ENCODE measurements at regions not wholly inside any gene's neighbourhood (a gene's known extent, or its start where the extent isn't known, plus 50 kb on each side); places are given as distances from the start of the nearest gene placed in this dataset.
A peak's percentile ranks its signal among the peaks of the same experiment; 100 is the strongest.
"Not testable (repeated sequence)": the region's sequence is repeated elsewhere in the genome, so short reads cannot be mapped to it uniquely, and the experiment has no call there.

DNA sequence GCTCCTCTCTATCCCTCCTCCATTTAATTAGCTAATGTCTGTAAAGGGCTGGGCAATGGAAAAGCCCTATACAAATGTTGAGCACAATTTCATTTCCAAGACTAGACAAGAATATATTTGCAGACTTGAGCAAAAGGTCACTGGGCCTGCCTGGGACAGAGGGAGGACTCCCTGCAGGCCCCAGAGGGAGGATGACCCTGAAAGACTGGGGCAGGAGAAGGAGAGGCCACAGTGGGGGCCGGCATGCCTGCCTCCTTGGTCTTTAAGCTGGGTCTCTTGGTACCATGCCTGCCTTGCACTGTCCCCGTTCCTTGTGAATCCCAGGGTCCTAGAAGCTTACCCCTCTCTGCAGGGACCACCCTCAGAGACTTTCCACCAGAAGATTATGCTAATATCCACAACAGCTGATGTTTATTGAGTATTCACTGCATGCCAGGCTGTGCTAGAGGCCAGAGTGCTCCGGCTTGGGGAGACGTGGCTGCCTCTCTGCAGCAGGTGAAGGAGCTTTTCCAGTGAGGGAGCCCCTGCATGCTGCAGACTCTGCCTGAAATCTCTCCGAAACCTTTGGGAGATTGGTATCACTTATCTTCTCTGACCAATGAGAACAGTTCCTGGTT is 72.7 kb upstream of the HSPA9 start:
- DNase-seq (ENCODE audit: low read depth) = no peak

DNA sequence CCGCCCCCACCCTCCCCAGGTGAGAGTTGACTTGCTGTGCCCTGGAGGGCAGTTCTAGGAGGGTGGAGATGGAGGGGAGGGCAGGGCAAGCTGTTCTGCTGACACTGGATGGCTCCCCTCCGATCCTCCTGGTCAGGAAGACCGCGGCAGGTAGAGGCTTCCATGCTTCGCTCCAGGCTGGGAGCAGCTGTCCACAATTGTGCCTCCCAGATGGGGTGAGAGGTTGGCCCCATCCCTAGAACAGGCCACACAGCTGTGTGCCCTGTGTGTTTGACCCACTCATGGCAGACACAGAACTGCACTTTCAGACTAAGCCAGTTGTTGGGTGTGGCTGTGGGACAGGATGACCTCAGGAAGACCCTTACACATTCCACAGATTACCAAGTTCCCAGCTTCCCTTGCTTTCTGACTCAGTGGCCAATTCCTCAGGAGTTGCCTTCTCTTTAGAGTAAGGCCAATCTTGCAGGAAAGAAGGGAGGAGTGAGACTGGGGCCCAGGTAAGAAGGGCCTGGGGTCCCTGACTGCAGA is 72.1 kb upstream of the HSPA9 start:
- no peak for DNase-seq (ENCODE audit: low read depth)

DNA sequence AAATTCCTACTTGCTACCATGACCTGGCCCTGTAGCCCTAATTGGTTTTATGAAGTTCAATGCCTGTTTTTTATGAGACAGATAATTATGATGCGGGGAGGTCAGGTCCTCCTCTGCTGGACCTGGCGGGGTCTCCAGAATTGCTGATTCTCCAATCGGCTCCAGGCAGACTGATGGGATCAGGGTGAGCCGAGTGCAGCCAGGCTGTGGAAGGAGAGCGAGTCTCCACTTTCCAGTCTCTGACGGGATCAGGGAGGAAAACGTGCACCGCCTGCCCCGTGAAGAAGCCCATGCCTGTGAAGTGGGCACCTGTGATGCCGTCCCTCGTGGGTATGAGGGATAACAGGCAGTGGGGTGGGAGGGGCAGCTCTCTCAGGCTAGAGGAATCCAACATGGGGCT is 71.5 kb upstream of the HSPA9 start:
- no peak for DNase-seq (ENCODE audit: low read depth)

DNA sequence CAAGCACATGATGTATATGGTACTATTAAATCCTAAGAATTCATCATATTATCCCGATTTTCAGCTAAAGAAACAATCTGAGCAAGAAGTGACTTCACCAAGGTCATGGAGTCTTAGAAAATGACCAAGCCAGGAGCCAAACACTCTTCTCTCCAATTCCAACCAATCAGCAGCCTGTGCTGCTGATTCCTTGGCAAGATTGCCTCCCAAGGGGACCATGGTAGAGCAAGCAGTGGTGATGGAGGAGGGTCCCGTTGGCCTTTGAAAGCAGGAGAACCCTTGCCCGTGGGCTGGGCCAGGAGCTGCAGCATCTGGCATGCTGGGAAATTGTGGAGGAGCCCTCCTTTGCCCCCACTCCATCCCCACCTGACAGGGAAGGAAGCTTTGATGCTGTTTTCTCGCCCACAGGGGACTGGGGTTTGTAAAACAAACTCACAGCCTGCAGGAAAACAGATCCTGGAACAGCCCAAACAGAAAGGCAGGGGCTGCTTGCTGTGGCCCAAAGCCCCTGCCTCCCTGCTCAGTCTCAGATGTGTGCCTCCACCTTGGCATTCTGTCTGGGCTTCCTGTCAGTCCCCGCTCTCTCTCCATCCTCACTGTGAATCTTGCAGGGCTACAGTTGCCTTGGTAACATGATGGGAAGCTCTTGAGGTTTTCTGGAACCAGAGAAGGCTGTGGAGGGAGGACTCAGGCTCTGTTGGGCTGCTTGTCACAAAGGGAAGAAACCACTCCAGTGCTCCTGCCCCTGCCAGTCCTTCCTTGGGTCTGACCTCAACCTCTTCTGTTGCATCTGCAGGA is 70.8 kb upstream of the HSPA9 start:
- no peak for DNase-seq (ENCODE audit: low read depth)

DNA sequence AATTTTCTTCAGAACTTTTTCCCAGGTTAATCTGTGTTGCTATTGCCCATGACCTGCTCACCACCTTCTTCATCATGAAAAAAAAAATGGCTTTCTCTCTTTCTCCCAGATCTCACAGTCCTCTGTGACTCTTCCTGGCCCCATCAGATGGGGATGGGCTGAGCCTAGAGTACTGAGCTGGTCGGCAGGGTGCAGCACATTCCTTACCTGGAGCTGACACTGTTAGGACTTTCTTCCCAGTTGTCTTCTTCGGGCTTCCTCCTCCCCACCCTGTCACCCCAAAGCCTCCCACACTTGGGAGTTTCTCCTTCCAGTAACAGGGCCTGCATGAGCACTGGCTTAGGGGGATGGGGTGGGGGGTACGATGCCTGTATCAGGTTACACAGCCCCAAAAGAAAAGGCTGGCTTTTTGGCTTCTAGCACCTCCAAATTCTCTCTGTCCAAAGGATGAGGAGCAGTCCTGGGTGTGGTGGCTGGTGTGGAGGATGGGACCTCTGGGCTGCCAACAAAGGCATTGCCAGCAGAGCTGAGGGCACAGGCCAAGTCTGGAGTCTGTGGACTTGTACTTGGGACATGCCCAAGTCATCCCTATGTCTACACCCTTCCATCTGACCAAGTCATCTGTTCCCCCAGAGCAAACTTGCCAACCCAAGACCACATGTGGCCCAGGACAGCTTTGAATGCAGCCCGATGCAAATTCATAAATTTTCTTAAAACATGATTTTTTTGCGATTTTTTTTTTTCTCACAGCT is 68.0 kb upstream of the HSPA9 start:
- no peak for DNase-seq (ENCODE audit: low read depth)

DNA sequence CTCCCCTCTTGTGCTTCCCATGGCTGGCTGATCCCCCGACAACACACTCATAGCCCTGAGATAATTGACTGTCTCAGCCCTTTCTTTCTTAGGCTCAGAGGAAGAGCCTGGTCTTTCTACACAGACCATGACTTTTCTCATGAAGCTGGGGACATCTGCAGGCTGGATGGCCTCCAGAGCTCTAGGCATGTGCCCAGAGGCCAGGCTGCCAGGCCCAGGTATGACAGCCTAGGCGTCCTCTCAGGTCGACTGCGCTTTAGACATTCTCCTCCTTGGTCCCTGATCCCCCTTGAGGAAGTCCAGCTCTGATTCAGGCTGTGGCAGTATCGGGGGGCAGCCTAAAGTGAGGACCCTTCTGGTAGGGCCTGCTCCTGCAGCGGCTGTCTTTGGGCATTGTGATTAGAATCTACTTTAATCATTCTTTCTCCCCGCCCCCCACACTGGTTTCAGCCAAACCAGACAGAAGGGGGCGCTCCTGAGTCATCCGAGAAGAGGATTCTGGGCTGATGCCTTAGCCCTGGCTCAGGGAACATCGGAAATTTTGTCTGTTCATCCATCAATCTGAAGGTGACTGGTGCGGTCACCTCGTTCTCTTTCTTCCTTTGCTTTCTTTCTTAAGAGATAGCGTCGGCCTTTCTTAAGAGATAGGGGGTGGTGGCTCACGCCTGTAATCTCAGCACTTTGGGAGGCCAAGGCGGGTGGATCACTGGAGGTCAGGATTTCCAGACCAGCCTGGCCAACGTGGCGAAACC is 66.5 kb upstream of the HSPA9 start:
- no peak for DNase-seq (ENCODE audit: low read depth)

DNA sequence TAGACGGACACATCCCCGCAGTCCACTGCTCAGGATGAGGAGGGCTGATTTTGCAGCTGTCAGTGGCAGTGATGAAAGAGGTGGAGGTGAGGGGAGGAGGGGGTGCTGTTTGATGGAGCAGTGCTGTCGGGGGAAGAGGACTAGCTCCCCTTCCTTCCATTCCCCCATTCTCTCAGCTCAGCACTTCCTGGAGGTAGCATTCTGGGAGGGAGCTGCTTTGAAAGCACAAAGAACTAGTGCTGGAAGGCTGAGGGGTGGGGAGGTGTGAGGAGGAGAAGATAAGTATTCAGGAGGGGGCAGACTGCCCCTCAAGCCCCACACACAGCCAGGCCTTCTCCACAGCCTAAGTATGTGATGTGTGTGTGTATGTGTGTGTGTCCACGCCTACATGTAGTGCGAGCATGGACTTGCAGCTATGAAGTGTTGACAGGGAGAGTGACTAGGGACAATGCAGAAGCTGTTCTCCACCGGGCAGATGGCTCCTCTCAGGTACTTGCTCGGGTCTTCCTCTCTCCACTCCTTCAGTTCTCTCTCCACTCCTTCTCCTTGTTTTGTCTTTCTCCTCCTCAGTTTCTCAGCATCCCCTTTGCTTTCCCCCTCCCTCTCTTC is 65.5 kb upstream of the HSPA9 start:
- no peak for DNase-seq (ENCODE audit: low read depth)

DNA sequence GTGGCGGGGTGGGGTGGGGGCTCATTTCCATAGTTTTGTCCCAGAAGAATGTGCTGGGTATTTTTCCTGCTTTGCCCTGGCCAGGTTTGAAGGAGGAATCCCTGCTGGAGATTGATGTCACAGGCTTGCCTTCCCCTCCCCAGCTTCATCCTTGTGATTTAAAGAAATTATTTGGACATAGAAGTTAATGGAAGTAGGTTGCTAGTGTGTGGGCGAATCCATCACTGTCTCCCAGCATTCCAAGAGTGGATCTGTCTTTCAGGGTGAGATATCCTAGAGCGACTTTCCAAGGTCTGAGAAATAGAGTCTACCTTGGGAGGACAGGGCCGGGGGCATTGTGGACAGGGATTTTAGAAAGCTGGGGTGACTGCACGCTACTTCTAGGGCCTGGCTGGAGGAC is 64.9 kb upstream of the HSPA9 start:
- no peak for DNase-seq (ENCODE audit: low read depth)

DNA sequence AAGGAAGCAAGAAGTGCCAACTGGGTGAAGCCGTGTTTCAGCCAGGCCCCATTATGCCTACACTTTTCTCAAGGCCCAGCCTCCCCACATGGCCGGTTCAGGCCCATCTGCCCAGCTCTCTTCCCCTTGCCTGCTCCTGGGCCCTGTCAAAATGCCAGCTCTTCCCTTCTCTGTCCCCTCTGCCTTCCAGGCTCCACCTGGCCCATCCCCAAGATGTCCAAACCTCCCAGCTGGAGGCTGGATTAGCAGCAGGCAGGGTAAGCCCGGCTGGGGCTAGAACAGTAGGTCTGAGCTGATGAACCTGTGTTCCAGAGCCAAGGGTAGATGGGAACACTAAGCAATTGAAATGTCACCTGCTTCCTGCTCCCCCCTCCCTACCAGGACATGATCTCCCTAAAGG is 64.1 kb upstream of the HSPA9 start:
- DNase-seq (ENCODE audit: low read depth) = no peak

DNA sequence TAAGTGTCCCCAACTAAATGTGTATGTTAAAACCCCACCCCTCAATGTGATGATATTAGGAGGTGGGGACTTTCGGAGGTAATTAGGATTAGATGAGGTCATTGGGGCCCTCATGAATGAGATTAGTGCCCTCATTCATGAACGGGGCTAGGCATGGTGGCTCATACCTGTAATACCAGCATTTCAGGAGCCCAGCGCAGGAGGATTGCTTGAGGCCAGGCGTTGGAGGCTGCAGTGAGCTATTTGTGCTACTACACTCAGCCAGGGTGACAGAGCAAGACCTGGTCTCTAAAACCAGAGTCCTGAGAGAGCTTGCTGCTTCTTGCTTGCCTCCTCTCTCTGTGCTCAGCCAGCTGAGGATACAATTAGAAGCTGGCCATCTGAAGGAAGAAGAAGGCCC is 62.1 kb upstream of the HSPA9 start:
- DNase-seq (ENCODE audit: low read depth) = no peak

DNA sequence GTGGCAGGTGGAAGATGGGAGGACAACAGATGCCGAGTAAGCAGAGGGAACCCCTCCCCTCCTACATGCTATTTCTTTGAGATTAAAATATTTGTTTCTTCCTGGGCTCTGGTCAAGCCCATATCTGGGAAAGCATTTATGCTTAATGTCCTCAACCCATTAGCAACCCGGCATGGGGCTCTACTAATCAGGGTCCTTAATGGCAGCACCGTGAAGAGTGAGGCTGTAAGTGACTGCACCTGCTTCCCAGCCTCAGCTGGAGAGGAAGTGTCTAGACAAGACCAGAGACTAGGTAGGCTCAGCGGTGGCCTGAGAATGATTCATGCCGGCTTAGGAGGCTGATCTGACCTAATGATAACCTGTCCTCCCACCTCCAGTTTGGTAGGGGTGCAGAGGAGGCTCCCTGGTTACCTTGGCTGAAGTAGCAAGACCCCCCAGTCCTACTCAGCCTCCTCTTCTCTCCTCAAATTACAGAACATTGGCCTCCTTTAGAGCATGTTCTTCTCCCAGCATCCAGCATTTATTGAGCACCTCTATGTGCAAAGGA is 61.3 kb upstream of the HSPA9 start:
- no peak for DNase-seq (ENCODE audit: low read depth)

DNA sequence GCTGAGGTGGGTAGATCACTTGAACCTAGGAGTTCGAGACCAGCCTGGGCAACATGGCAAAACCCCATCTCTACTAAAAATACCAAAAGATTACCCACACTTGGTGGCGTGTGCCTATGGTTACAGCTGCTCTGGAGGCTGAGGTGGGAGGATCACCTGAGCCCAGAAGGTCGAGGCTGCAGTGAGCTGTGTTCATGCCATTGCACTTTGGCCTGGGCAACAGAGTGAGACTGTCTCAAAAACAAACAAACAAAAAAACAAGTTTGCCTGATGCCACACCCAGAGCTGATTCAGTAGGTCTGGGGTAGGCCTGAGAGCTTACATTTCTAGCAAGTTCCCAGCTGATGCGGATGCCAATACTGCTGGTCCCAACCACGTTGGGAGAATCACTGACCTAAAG is 60.5 kb upstream of the HSPA9 start:
- DNase-seq (ENCODE audit: low read depth) = no peak

DNA sequence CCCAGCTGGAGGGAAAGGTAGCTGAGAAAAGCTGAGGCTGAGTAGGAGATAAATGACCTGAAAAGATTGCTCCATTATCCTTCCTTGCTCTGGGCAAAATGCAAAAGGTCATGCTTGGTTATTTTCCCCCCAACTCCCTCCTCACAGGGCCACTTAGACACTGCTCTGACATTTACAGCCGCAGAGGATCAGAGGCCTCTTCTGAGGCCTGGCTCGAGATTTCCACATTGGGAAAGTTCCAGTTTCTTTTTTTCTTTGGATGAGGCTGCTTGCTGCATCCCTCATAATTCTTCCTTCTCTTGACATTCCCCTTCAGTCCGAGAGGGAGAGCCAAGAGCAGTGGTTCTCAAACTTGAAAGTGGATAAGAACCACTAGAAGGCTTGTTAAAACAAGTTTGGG is 60.1 kb upstream of the HSPA9 start:
- peak; percentile 18 for DNase-seq (ENCODE audit: low read depth)

DNA sequence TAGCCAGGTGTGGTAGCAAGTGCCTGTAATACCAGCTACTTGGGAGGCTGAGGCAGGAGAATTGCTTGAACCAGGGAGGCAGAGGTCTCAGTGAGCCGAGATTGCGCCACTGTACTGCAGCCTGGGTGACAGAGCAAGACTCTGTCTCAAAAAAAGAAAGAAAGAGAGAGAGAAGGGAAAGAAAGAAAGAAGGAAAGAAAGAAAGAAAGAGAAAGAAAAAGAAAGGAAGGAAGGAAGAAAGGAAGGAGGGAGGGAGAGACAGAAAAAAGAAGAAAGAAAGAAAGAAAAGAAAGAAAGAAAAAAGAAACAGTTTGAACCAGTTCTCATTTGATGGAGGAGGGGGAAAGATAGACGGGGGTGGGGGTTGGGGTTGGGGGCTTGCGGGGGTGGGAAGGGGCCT is 59.6 kb upstream of the HSPA9 start:
- not testable (repeated sequence) for DNase-seq (ENCODE audit: low read depth)

DNA sequence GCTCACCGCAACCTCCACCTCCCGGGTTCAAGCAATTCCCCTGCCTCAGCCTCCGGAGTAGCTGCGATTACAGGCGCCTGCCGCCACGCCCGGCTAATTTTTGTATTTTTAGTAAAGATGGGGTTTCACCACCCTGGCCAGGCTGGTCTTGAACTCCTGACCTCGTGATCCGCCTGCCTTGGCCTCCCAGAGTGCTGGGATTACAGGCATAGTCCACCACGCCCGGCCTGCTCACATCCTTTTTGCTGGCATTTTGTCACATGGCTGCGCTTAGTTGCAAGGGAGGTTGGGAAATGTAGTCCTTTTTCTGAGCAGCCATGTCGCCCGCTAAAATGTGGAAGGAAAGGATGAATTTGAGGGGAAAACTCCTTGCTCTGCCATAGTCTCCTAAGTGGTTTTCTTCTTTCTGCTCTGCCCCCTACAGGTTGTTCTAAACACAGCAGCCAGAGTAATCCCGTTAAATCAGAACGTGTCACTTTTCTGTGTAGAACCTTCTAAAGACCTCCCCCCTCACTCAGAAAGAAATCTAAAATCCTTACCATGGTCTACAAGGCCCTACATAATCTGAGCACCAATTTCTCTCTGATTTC is 57.8 kb upstream of the HSPA9 start:
- DNase-seq (ENCODE audit: low read depth) = peak; percentile 40

DNA sequence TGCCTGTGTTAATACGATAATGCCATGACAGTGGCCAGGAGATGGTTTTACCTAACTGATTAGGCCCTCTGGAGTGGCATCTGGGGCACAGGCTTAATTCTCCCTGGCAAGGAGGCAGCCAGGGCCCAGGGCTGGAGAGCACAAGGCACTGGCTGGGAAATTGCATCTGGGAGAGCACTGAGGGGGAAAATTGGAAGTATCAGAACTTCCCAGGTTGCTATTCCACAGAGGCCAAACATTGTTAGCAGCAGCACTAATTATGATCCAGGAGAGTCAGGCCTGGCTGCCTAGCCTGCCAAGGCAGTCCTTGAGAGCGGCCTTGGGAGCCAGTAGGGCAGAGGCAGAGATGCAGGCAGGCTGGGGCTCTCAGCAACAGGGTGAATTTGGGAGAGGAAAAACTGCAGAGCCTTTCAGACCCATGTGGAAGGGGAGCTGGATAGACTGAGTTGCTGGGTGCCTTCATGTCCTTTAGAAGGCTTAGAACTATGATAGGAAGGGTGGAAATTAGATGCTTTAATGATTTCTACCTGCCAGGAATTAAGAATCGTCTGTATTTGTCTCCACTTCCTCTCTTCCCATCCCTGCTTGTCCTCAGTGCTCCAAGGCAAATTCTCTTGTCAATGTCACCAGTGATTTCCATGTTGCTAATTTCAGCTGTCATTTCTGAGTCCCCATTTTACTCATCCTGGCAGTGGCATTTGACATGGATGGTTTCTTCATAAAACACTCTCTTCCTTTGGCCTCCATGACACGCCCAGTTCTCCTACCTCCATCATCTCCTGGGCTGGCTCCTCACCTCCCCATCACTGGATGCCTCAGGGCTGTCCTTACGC is 56.1 kb upstream of the HSPA9 start:
- no peak for DNase-seq (ENCODE audit: low read depth)

DNA sequence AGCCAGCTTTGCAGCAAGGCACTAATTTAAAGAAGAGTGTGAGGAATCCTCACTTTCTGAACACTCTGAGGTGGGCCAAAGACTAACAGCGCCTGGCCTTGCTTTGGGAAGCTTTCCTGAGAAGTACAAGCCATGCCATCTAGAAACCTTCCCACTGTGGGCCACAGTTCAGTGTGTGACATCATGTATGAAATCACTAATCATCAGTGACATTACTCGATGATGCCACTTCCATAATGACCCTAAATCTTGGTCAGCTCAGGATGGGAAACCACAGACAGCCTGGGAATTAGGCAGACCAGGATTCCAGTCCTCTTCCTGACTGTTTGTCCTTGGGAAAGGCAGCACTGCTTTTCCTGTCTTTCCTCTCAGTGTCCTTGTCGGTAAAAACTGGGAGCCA is 54.2 kb upstream of the HSPA9 start:
- no peak for DNase-seq (ENCODE audit: low read depth)

DNA sequence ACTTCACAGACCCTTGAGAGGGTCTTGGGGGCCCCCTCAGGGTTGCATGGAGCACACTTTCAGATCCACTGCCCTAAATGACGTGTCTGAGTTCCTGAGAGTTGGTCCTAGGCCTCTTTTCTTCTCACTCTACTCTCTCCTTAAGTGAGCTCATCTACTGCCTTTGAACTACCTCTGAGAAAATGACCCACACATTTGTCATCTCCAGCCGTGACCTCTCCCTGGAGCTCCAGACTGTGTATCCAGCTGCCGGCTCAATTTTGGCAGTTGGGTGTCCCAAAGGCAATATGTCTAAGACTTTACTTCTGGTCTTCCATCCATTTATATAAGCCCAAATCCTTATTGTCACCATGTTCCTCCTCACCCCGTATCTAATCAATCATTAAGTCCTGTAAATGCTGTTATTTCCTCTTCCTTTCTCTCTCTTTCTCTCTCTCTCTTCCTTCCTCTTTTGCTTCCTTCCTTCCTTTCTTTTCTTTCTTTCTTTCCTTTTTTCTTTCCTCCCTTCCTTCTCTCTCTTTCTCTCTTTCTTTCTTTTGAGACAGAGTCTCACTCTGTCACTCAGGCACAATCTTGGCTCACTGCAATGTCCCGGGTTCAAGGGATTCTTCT is 51.2 kb upstream of the HSPA9 start:
- no peak for DNase-seq (ENCODE audit: low read depth)

DNA sequence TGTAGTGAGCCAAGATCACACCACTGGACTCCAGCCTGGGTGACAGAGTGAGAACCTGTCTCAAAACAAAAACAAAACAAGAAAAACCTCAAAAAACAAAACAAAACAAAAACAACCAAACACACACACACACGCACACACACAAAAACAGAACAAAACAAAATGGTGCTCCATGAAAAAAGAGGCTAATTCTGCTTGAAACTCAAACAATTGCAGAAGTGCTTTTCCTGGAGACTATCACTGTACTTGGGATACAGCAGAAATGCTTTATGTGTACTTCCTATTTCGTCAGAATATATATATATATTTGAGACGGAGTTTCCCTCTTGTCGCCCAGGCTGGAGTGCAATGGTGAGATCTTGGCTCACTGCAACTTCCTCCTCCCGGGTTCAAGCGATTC is 49.9 kb upstream of the HSPA9 start:
- DNase-seq (ENCODE audit: low read depth) = no peak

Data from GM04504 (cell line).